HG02943 (cell line): ENCODE measurements at regions not wholly inside any gene's neighbourhood (a gene's known extent, or its start where the extent isn't known, plus 50 kb on each side); places are given as distances from the start of the nearest gene placed in this dataset.

Experiments used
- ATAC-seq: cut with Tn5 transposase; IDR thresholded peaks from one replicate; pipeline ENCODE4 v1.9.1; 2021; ENCODE audit warnings: mild to moderate bottlenecking, low read depth, moderate library complexity; ENCODE audit not compliant: unreplicated experiment

DNA sequence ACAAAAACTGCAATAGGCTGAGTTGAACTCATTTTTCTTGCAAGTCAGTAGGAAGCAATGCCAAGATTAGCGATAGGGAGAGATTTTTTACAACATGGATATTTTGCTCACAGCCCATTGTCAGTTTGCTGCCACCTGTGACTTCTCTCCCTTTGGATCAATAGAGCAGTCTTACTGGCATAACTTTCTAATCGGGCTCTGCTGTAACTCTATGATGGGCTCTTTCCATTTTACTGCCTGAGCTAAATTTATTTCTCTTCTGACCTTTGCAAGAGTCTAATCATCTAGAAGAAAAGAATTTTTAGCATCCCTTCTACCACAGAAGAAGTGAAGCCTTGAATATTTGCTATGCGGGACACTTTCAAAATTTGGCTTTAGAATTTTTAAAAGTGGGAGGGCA is 53.6 kb upstream of the SGCD start:
- no peak for ATAC-seq

- no peak for ATAC-seq
These were observed 52.5 kb upstream of the SGCD start for GRCh38 chr5:156274453-156274852.
